D721Med (cell line): ENCODE measurements at regions not wholly inside any gene's neighbourhood (a gene's known extent, or its start where the extent isn't known, plus 50 kb on each side); places are given as distances from the start of the nearest gene placed in this dataset.
"Not testable (repeated sequence)": the region's sequence is repeated elsewhere in the genome, so short reads cannot be mapped to it uniquely, and the experiment has no call there.

ENCODE experiments used
- DNase-seq: peaks from one replicate; pipeline ENCODE4 v3.0.0; 2011; ENCODE audit warnings: low spot score; ENCODE audit not compliant: insufficient read length
- FAIRE-seq: peaks from 2 replicates; lab custom pipeline; 2011; peaks lifted over from hg19 to GRCh38; lab: Jason Lieb, UNC
- TF ChIP-seq, protein P1 (sequence below): IDR thresholded peaks from 2 replicates; pipeline ENCODE4 v1.5.1; 2012; ENCODE audit warnings: mild to moderate bottlenecking, control low read depth; ENCODE audit not compliant: insufficient read depth; ENCODE audit errors: missing control alignments

DNA sequence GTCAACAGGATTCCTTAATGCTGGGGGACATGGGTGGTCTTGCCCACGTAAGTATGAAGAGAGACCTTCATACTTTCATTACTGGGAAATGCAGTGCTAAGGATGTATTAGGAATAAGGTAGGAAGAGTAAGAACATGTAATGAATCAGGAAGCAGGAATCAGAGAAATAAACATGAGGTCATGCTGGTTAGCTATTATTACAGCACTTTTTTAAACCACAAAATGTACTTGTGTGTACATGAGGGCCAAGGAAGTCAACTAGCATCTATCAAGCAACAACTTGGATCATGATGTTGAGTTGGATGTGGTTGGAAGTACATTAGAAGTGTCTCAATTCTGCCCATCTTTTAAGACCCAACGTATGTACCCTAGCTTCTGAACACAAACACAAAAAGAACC, 63.5 kb upstream of the E2F3 start:
- no peak for DNase-seq
- FAIRE-seq, result no peak
- TF ChIP-seq, protein P1, sequence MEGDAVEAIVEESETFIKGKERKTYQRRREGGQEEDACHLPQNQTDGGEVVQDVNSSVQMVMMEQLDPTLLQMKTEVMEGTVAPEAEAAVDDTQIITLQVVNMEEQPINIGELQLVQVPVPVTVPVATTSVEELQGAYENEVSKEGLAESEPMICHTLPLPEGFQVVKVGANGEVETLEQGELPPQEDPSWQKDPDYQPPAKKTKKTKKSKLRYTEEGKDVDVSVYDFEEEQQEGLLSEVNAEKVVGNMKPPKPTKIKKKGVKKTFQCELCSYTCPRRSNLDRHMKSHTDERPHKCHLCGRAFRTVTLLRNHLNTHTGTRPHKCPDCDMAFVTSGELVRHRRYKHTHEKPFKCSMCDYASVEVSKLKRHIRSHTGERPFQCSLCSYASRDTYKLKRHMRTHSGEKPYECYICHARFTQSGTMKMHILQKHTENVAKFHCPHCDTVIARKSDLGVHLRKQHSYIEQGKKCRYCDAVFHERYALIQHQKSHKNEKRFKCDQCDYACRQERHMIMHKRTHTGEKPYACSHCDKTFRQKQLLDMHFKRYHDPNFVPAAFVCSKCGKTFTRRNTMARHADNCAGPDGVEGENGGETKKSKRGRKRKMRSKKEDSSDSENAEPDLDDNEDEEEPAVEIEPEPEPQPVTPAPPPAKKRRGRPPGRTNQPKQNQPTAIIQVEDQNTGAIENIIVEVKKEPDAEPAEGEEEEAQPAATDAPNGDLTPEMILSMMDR, result no peak

GRCh38 chr6:20340068-20340848, 61.4 kb upstream of the E2F3 start:
- TF ChIP-seq, protein P1, result no peak
- FAIRE-seq, result no peak
- no peak for DNase-seq

- TF ChIP-seq, protein P1, result no peak
- no peak for DNase-seq
- no peak for FAIRE-seq
Observed at GRCh38 chr6:20341096-20341495, 60.6 kb upstream of the E2F3 start.

DNA sequence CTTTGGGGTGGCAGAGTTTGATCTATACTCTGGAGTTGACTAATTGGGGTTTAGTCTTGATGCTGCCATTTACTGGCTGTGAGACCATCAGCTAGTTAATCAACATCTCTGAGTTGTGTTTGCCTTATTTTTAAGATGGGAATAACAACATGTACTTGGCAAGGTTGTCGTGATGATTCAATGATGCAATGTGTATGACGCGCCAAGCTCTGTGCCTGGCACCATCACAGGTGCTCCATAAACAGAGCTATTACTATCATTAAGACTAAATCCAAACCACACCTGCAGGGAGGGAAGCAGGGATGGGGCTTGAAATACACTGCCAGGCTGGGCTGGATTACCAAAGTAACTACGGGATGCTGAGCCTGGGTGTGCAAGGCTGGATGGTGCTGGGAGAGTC, 60.1 kb upstream of the E2F3 start:
- TF ChIP-seq, protein P1, result no peak
- DNase-seq (no peak), FAIRE-seq (no peak)

DNA sequence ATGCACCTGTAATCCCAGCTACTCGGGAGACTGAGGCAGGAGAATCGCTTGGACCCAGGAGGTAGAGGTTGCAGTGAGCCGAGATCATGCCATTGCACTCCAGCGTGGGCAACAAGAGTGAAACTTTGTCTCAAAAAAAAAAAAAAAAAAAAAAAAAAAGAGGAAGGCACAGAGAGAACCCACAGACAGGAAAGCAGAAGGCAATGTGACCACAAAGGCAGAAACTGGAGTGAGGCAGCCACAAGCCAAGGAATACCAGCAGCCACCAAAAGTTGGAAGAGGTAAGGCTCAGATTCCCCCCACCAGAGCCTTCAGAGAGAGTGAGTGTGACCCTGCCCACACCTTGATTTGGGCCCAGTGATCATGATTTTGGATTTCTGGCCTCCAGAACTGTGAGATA, 54.7 kb upstream of the E2F3 start:
- FAIRE-seq, DNase-seq: not testable (repeated sequence)

GRCh38 chr6:20348041-20348440, 53.6 kb upstream of the E2F3 start:
- DNase-seq, result no peak

DNA sequence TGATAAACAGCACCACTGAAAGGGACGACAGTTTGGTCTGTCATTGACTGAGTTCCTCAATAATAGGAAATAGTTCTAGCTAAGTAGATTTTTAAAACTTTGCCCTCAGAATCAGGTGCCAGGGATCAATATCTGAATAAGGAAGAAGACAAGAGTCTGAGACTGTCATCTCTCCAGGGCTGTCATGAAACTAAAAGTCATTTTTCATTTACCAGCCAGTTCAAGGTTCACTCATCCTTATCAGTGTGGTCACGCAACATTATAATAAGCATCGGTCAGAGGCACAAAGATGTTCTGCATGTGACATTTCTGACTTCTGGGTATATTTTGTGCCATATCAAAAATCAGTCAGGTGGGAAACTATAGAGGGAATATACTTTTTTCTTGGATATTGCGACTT, 52.5 kb upstream of the E2F3 start:
- no peak for FAIRE-seq
- TF ChIP-seq, protein P1, result no peak

More at GRCh38 chr6:20348041-20348440, 53.6 kb upstream of the E2F3 start:
- FAIRE-seq, result no peak
- TF ChIP-seq, protein P1, result no peak

More for the DNA sequence above, 52.5 kb upstream of the E2F3 start:
- DNase-seq, result no peak
